NCI-H82 (cell line): ENCODE measurements at regions not wholly inside any gene's neighbourhood (a gene's known extent, or its start where the extent isn't known, plus 50 kb on each side); places are given as distances from the start of the nearest gene placed in this dataset.

Source experiments
- DNase-seq: peaks from one replicate; lab custom pipeline; 2025; lab: John Stamatoyannopoulos, UW

- DNase-seq = peak; percentile 60
These were observed 181.4 kb downstream of the GRB14 start for GRCh38 chr2:164439885-164440284.

GRCh38 chr2:164439235-164439634 is 182.0 kb downstream of the GRB14 start:
- no peak for DNase-seq

- DNase-seq = peak; percentile 29
These were observed 182.6 kb downstream of the GRB14 start for GRCh38 chr2:164438490-164439205.

GRCh38 chr2:164436131-164436530 is 185.2 kb downstream of the GRB14 start:
- DNase-seq = peak; percentile 57

GRCh38 chr2:164430166-164430783 is 191.0 kb downstream of the GRB14 start:
- DNase-seq = peak; percentile 80

GRCh38 chr2:164429354-164429753 is 191.9 kb downstream of the GRB14 start:
- DNase-seq = no peak

GRCh38 chr2:164427111-164427510 is 194.2 kb downstream of the GRB14 start:
- DNase-seq = no peak

GRCh38 chr2:164420787-164421186 is 200.5 kb downstream of the GRB14 start:
- DNase-seq = no peak

GRCh38 chr2:164412831-164413230 is 208.5 kb downstream of the GRB14 start:
- no peak for DNase-seq

GRCh38 chr2:164389411-164389810 is 231.9 kb downstream of the GRB14 start:
- no peak for DNase-seq

GRCh38 chr2:164388511-164388910 is 232.8 kb downstream of the GRB14 start:
- DNase-seq = no peak

GRCh38 chr2:164386231-164386630 is 235.1 kb downstream of the GRB14 start:
- DNase-seq = no peak

GRCh38 chr2:164384434-164384833 is 236.8 kb downstream of the GRB14 start:
- no peak for DNase-seq

GRCh38 chr2:164371916-164372315 is 249.4 kb downstream of the GRB14 start:
- DNase-seq = no peak

- DNase-seq = no peak
These were observed 251.9 kb downstream of the GRB14 start for GRCh38 chr2:164369366-164369765.

GRCh38 chr2:164368896-164369295 is 252.4 kb downstream of the GRB14 start:
- no peak for DNase-seq

GRCh38 chr2:164363646-164364045 is 257.6 kb downstream of the GRB14 start:
- DNase-seq = no peak

GRCh38 chr2:164351536-164351935 is 269.7 kb downstream of the GRB14 start:
- no peak for DNase-seq

- peak; percentile 56 for DNase-seq
These were observed 285.3 kb downstream of the GRB14 start for GRCh38 chr2:164335947-164336346.

GRCh38 chr2:164335128-164335527 is 286.2 kb downstream of the GRB14 start:
- no peak for DNase-seq

- no peak for DNase-seq
These were observed 293.0 kb downstream of the GRB14 start for GRCh38 chr2:164328310-164328709.

GRCh38 chr2:164323978-164324377 is 297.3 kb downstream of the GRB14 start:
- no peak for DNase-seq

GRCh38 chr2:164314148-164314547 is 307.1 kb downstream of the GRB14 start:
- DNase-seq = peak; percentile 86

- no peak for DNase-seq
These were observed 314.4 kb downstream of the GRB14 start for GRCh38 chr2:164306872-164307271.
